NCI-H2029 (cell line): ENCODE measurements at regions not wholly inside any gene's neighbourhood (a gene's known extent, or its start where the extent isn't known, plus 50 kb on each side); places are given as distances from the start of the nearest gene placed in this dataset.
A peak's percentile ranks its signal among the peaks of the same experiment; 100 is the strongest.

ENCODE experiments used
- DNase-seq: peaks from one replicate; lab custom pipeline; 2025; lab: John Stamatoyannopoulos, UW

DNA sequence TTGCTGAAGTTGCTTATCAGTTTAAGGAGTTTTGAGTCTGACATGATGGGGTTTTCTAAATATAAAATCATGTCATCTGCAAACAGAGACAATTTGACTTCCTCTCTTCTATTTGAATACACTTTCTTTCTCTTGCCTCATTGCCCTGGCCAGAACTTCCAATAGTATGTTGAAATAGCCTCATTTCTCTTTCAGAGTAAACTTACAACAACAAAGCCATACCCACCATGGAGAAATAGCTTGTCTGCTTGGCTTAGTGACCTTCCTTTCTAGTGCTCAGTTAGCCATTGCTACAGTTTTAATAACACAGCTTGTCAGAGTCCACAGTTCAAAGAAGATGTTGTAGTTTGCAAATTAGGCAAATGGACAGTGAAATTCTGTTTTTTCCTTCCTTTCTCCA lies 228.0 kb downstream of the ETAA1 start:
- no peak for DNase-seq

DNA sequence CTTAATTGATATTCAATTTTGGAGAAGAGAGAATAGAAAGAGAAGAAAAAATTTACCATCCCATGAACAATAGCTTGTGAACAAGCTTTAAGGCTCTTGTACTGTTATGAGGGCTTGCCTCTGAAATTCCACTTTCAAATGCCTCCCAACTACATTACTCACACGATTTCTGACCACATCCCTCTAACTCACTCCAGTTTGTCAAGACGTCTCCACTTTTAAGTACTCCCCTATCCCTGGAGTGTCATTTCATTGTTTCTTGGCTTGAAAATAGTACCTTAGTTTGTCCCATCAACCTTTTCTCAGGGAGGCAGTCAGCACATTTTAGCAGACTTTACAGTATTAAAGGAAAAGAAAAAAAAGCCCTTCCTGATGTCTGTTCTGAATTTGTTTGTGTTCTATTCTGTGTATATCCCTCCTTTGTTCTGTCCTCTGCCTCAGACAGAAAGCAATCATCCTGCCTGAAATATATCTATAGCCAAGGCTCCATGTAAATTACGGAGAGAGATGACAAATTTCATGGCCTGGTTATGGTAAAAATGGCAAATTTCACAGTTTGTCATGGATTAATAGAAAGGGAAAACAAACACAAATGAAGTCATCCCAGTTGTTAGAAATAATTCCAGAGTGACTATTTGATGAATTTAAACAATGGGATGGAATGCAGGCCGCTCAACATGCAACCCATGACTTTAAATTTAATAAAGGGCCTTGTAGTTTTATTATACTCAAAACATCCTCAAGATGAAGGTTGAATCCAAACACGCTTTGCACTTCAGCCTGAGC lies 228.8 kb downstream of the ETAA1 start:
- DNase-seq, result no peak

DNA sequence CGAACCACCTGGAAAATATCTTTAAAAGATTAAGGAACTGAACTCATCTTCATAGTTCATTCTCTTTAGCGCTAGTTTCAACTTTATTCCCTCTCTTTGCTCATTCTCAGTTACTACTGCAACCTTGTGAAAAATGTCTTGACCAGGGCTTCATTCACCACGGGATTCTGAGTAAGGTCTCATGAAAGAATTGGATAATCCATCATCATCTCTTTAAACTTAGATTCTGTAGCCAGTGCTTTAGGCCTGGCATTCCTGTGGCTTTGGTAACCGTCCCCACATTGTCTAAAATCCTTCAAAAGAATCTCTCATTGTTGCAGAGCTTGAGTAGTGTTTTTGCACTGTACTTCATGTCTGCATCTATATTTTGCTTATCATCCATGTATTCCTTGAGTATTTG lies 229.5 kb downstream of the ETAA1 start:
- DNase-seq, result no peak

DNA sequence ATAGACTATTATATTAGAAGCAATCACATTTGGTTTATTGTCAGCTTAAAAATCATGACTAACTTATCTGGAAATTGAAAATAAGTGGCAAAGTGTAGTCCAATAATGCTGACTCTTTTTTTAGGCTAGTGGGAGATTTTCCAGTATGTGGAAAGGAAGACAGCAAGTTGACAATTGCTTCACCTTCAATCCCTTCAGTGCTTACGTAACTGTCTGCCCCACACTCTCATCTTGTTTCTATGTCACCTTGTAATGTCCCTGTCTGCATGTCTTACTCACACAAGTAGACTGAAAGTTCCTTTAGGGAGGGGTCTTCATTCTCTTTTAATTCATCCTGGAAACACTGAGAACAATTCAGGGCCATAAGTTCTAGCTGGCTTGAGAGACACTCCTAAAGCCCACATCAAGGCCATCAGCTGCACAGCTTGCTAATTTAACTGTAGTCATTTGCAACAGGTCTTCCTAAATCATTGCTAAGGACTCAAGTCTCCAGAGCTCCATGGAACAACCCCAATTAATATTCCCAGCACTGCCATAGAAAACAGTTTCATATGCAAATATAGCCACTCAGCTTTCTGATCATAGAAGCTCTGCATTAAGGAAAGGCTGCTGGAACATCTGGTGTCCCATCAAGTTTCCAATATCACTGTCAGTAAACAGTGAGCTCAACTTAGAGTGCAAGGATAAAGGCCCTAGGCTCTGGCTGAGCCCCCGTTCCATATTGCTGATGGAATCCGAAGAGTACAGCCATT lies 230.5 kb downstream of the ETAA1 start:
- DNase-seq, result no peak

DNA sequence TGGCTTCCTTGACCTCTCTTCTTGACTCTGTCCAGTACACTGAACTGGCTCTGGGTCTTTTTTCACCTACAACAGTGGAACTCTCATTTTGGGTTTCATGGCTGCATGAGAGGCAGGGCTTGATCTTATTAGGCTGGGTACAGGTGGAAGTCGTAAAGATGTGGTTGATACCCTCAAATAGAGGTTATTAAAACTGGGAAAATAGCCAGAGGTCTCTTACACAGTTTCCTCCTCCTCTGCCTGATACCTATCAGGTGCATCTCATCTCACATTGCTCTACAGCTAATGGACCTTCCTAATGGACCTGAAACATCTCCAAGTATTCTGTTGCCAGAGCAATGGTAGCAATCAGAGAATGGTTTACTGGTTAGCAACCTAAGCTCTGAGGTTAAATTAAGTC lies 231.8 kb downstream of the ETAA1 start:
- no peak for DNase-seq

DNA sequence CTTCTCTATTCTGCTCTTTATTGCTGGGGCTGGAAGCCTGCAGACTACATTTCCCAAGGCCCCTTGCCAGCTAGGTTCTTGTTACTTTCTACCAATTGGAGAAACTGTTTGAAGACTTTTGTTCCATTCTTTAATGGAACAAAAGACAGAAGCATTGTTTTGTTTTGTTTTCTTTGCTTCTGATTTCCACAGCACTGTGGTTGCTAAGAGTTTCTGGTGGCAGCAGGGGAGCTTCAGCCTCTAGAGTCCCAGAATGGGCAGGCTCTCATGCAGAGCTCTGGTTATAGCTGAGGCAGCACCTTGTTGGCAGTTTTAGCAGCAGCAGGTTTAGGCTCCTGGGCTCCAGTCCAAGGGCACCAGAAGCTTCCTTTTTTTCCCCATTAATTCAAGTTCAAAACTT lies 234.3 kb downstream of the ETAA1 start:
- no peak for DNase-seq

DNA sequence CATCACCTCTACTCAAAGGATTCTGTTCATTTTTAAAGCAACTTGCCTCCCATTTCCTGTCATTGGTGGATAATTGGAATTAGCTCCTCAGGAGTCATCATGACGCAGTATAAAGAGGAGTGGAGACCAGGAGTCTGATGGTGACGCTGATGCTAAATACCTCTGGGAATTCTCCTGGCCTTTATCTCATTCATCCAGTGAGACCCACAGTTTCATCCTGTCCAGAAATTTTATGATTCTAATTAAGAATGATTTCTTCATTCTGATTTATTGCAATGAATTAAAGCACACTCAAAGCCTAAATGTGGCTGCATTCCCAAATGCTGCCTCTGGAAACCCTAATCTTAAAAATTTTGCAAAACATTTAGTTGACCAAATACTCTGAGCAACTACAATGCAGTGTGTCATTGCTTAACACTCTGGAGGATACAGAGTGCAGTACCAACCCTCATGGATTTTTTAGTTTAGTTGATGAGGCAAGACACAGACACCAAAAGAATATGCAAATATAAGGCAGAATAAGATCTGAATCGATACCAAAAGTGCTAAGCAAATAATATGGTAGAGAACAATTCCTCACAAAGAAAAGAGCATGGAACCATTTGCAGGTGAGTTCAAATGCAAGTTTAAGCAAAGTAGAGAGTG lies 236.2 kb downstream of the ETAA1 start:
- DNase-seq, result no peak

DNA sequence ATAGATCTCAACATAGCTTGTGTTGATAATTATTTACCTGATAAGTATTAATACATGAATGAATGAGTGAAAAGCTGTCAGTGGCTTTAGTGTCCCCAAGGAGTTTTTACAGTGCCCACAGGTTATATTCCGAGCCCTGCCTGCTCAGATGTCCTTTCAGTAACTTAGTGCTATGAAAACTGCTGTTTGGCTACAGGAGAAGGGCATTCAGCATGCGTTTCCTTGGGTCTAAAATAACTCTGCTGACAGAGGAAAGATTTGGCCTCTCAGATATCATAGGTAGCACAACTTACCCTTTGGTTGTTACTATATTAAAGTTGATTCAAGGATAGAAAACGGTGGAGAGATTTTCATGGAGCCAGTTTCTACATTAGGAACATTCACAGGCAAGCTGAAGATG lies 241.0 kb downstream of the ETAA1 start:
- DNase-seq, result no peak

DNA sequence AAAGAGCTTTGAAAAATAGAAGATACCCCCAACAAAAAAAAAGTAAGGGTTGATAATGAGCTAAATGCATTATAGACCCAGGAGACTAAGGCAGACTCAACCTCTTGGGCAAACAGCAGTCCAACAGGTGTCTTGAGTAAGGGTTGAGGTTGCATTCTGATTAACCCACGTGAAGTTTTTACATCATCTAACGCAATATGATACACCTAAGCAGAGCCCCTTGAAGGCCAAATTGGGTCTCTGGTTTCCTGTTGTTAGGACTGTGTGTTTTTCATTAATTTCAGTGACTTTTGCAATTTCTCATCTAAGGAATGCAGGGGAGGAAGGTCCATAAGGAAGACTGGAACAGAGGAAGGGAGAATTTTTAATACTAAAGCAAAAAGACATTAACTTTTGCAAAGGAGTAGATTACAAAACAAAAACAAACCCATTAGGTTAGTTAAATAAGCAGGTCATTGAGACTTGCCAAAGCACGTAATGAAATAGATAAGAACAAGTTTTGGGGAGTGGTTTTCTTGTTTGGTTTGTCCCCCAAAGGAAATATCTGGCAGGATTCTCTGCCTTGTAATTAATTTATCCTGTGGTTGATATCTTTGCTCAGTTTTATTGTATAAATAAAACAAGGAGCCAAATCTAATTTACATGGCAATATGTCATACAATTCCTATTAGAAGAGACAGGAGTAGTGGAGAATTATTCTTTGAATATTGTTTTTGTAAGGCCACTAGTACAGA lies 244.3 kb downstream of the ETAA1 start:
- peak; percentile 29 for DNase-seq

DNA sequence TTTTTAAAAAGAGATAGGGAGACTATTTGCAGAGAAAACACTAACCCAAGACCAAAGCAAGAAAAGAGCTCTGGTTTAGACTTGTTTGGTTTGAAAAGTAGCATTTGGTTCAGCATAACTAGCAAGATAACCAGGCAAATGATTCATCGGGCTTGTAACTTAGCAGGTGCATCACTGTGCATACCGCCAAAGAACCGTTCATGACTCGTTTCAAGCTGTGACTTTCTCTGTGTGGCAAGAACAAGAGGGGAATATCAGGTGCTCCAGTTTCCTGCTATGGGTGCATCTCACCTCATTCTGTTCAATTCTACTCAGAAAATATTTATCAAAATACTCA lies 244.9 kb downstream of the ETAA1 start:
- DNase-seq, result no peak

DNA sequence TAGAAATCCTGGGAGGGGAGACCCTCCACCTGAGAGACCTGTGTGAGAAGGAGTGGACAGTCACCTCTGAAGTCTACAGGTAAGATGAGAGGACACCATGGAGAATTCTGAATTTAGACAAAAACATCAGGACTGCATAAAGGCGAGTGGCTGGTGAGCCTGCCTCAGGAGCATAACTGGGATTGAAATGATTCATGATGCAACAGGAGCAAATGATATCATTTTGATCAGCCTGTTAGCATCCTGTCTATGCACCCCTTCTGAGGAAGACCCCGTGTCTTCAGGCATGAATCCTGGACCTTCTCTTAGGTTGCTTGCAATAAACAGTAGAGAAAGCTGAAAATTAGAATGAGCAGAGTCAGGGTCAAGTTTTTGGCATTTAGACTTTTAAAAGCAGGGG lies 245.8 kb downstream of the ETAA1 start:
- DNase-seq, result no peak

DNA sequence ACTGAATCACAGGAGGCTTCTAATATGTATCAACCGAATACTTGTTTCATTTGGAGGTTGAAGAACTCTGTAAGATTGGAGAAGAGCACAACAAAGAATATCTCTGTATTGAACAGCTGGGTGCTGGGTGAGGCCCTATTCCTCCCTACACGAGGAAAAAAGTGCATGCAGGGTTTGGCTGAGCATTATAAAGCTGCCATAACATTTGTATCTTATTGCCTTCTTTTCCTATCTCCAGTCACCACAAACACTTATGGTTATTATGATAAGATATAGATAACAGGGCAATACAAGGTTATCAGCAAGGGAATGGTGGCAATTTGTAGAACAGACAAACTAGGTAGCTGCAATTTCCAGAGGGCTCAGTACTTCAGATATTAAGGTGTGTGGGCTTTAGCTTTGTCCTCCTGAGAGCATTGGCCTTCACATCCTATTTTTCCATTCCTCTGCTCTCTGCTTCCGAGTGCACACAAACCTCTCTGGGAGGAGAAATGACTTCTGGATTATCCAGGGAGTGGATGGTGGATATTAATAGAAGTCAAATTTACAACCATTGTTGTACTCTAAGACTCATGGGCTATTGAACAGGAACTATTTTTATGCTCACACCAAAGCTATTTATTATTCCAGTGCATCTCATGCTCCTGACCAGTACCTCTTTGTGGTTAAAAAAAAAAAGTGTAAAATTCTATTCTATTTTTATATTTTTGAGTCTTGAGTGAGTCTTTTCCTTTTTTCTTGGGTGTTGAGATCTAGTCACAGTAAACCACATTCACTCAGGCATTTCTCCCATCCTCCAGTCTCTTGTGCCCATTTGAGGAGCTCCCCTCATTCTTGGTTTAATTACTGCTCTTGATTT lies 248.4 kb downstream of the ETAA1 start:
- DNase-seq, result no peak

DNA sequence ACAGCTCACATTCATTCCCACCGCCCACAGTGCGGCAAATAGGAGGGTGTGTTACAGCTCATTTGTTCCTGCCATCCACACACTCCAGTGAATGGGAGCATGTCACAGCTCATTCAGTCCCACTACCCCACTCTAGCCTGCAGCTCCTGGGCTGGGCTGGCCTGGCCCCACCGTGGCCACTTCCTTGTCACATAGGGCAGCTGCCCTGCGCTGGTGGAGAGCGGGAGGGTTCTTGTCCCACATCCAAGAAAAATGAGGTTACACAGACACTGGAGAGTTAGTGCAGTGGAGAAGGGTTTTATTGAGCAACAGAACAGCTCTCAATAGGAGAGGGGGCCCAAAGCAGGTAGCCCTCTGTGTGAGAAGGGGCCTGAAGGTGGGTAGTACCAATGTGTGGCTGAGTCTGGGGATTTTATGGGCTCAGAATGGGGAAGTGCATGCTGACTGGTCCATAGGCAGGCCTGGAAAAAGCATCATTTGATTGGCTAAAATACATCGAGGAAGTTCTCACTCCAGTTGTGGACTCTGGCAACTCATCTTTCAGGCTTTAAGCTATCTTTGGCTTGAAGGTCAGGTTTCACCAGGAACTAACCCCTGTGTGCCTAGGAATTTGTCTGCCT lies 249.7 kb downstream of the ETAA1 start:
- no peak for DNase-seq

DNA sequence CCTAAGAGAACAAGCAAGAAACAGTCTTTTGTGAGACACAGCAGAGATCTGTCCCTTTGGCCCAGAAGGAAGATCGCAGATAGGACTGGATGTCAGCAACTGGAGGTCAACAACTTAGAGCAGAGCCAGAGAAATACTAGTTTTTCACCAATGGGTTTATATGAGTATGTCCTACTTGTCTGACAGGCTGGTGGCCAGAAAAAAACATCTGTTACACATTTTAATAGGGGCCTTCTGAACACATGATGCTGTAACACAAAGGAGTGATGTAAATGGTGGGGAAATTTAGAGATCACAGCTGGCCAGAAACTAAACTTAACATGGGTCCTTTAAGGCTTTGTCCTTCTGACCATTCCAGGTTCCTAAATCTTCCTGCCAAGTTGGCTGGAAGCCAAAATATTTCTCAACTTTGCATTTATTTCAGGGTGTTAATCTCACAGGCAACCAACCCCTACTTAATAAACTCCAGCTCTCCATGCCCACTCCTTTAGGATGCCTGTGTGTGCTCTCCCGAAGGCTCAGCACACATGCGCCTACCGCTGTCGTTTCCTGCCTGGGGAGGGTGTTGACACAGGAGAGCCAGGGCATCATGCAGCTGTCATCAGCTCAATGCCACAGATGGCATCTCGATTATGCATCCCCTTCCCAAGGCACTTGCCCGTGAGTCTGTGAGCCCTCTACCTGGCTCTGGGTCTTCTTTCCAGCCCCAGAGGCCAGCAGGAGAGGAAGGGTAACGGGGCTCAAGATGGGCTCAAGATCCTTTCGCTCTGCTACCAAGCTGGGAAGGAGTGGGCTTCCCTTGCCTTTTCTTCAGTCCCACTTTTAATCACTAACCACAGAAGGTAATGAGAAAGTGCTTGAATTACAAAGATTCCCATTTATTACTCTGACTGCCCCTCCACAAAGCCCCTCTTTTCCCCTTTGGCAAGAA lies 252.5 kb downstream of the ETAA1 start:
- DNase-seq, result no peak

DNA sequence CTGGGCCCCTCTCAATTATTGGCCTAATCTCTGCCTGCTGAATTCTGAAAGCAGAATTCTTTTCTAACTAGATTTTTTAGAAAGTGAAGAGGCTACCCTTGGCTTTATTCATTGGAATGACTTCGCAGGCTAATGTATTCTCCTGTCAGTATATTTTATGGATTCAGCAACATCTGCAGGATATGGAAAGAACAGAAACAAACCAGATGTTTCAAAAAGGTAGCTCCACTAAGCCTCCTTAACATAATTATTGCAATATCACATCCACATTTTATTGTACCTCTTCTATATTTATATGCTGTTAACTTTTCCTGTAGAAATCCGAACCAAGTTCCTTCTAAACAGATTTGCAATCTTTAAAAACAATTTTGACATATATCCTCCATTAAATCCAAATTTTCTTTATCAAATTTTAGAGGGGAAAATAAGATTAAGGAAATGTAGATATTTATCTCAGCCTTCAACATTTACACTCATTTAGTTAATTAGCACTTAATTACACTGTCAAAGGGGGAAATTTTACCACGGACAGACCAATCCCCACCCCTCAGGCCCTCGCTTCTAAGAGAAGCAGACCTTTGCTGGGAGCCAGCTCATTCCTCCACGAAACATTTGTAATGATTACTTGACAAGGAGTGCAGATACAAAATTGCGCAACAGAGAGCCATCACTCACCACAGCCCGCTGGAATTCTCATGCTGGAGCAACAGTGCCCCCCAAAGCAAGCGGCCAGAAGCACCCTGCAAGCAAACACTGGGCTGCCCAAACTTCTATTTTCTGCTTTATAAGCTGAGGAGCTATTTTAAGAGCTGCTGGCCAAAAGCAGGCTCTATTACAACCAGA lies 253.4 kb downstream of the ETAA1 start:
- DNase-seq, result no peak

DNA sequence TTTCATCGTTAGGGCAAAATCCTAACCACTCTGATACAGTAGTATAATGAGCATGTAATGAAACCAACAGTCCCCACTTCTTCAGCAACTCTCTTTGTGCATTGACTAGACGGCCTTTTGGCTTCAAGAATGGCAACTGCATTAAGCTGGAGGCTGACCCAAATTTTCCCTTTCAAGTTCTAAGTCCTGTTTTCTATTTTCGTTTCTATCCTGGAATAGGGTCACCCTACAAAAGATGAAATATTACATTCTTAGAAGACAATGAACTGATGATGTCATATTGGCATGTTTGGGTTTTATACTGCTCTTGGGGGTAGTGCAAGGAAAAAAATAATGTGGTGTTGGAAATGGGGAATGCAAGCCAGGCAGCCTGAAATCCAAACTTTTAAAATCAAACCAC lies 254.4 kb downstream of the ETAA1 start:
- no peak for DNase-seq

DNA sequence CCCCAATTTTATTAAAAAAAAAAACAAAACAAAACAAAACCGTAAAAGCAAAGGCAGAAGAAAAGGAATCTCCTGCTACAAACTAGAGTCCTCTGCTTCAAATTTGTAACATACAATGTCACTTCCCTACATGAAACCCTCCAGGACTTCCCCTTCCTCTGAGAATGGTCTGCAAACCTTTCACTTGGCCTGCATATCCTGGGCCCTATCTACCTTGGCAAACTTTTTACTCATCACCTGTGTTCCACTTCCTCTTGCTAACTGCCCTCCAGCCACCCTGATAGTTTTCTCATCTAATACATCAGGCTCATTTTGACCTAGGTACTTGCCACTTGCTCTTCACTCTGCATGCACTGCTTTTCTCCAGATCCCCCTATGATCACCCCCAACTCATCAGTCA lies 255.5 kb downstream of the ETAA1 start:
- DNase-seq, result no peak

DNA sequence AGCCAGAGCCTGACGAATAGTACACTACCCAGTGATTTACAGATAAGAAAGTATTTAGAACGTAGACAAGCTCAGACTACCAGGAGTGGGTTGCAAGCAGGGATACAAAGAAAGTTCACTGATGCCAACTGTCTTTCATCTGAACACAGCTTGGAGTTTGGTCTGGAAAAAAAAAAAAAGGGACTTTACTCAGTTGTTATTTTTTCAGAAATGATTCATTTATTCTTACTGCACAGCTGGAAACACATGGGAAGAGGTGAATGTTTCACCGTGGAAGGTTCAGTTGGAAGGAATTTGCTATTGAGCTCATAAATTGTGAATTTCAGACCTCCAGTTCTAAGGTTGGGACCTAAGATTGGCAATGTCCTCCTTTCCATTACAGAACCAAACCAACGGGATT lies 259.7 kb downstream of the ETAA1 start:
- DNase-seq, result no peak

DNA sequence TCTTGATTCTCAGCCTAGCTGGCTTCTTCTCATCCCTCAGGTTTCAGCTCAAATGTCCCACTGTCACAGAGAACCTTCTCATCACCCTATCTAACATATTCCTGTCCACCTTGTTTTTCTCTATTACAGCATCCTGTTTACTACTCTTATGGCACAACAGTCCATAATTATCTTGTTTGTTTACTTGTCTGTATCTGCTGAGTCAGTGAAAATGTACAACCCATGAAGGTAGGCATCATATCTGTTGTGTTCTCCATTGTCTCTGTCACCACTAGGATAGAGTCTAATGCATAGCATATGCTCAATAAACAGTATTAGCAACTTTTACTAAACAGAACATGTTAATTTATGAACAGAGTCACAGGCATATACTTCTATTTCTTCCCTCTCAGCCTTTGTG lies 261.7 kb downstream of the ETAA1 start:
- DNase-seq, result no peak
